HCT116 (cell line): ENCODE measurements at regions not wholly inside any gene's neighbourhood (a gene's known extent, or its start where the extent isn't known, plus 50 kb on each side); places are given as distances from the start of the nearest gene placed in this dataset.

ENCODE experiments used
- ATAC-seq: fragments of 200-7000 bp; cut with Tn5 transposase; 2 replicates; pipeline ENCODE4 v1.9.1; 2020; ENCODE audit warnings: mild to moderate bottlenecking, moderate library complexity
- BruUV-seq: library from RNA; stranded (reverse); fragments of 400-500 nt; replicated peaks from 2 replicates; lab custom pipeline; 2021; lab: Mats Ljungman, UMichigan
- CTCF ChIA-PET: fragments of 300-600 bp; sonication (Branson Sonifier 250); formaldehyde crosslinking; loops from one replicate; lab custom pipeline; 2021; ENCODE audit warnings: antibody characterized with exemption; lab: Charles Lee
- POLR2A ChIA-PET: fragments of 300-600, 350-600 bp; sonication (Branson Sonifier 250); formaldehyde crosslinking; loops from one replicate; lab custom pipeline; 2021; ENCODE audit warnings: antibody characterized with exemption; lab: Charles Lee
- RAD21 ChIA-PET, 2 experiments: fragments of 300-600 bp; sonication (Branson Sonifier 250); formaldehyde crosslinking; loops; one replicate each; lab custom pipeline; 2023; ENCODE audit warnings: low total read pairs in 2 of 2; ENCODE audit not compliant: uncharacterized antibody in 2 of 2, unreplicated experiment in 2 of 2, low non-redundant PET in 1 of 2; lab: Charles Lee
- DNase-seq: peaks from one replicate; pipeline ENCODE4 v3.0.0-alpha.2; 2010; ENCODE audit warnings: low read depth, low spot score
- H2AFZ ChIP-seq: fragments of 200-600 bp; shearing (Covaris generic), sonication (generic); 2 replicates; pipeline ENCODE4 v1.6.1; 2017; ENCODE audit warnings: low read depth, mixed run types, mixed read lengths, antibody characterized with exemption, low read length; ENCODE audit not compliant: poor library complexity, severe bottlenecking
- H3K27ac ChIP-seq: 2 replicates; pipeline ENCODE4 v1.5.1; 2012; ENCODE audit warnings: low read depth, low read length
- H3K27me3 ChIP-seq: fragments of 200-600 bp; sonication (generic); 2 replicates; pipeline ENCODE4 v1.6.1; 2016; ENCODE audit warnings: mixed run types, low read length, mixed read lengths; ENCODE audit not compliant: insufficient read depth
- H3K36me3 ChIP-seq, 2 experiments: fragments of 200-500 bp in 1 of 2; fragments of 200-600 bp in 1 of 2; sonication (Bioruptor generic) in 1 of 2; sonication (generic) in 1 of 2; 2 replicates each; pipeline versions ENCODE4 v1.5.1 to v1.6.1; 2014 to 2016; ENCODE audit warnings: low read length in 2 of 2, inconsistent platforms in 1 of 2, mixed read lengths in 1 of 2, mixed run types in 1 of 2; ENCODE audit not compliant: insufficient read depth in 2 of 2, control insufficient read depth in 1 of 2
- H3K4me1 ChIP-seq, 2 experiments: fragments of 200-600 bp in 1 of 2; sonication (generic) in 1 of 2; 2 replicates each; pipeline versions ENCODE4 v1.5.1 to v1.6.1; 2012 to 2017; ENCODE audit warnings: low read length in 2 of 2, inconsistent platforms in 1 of 2, mild to moderate bottlenecking in 1 of 2, mixed read lengths in 1 of 2, mixed run types in 1 of 2, moderate library complexity in 1 of 2; ENCODE audit not compliant: insufficient read depth in 2 of 2, control insufficient read depth in 1 of 2
- H3K4me2 ChIP-seq: fragments of 200-600 bp; sonication (generic); 2 replicates; pipeline ENCODE4 v1.6.1; 2017; ENCODE audit warnings: mixed run types, low read length, mixed read lengths
- H3K4me3 ChIP-seq, 2 experiments: fragments of 200-600 bp in 1 of 2; sonication (generic) in 1 of 2; replicated peaks in 1 of 2; 2 replicates each; pipeline ENCODE4 v1.5.1; 2011 to 2016; ENCODE audit warnings: low read length in 2 of 2, control low read depth in 1 of 2, low read depth in 1 of 2, mild to moderate bottlenecking in 1 of 2, mixed read lengths in 1 of 2, mixed run types in 1 of 2
- H3K79me2 ChIP-seq: fragments of 200-600 bp; sonication (generic); 2 replicates; pipeline ENCODE4 v1.6.1; 2017; ENCODE audit warnings: mild to moderate bottlenecking, mixed run types, low read length, moderate library complexity, mixed read lengths; ENCODE audit not compliant: insufficient read depth
- H3K9ac ChIP-seq: fragments of 200-600 bp; sonication (generic); 2 replicates; pipeline ENCODE4 v1.6.1; 2016; ENCODE audit warnings: low read length, mixed read lengths
- H3K9me2 ChIP-seq: fragments of 200-600 bp; sonication (generic), shearing (Covaris generic); 2 replicates; pipeline ENCODE4 v1.6.1; 2017; ENCODE audit warnings: mixed run types, mild to moderate bottlenecking, moderate library complexity; ENCODE audit not compliant: insufficient read depth
- H3K9me3 ChIP-seq, 2 experiments: fragments of 200-500 bp in 1 of 2; fragments of 200-600 bp in 1 of 2; sonication (Bioruptor generic) in 1 of 2; sonication (generic) in 1 of 2; 2 replicates each; pipeline ENCODE4 v1.6.1; 2014 to 2017; ENCODE audit warnings: low read length in 2 of 2, mixed read lengths in 2 of 2, inconsistent platforms in 1 of 2, low read depth in 1 of 2, mild to moderate bottlenecking in 1 of 2, mixed run types in 1 of 2, moderate library complexity in 1 of 2; ENCODE audit not compliant: control insufficient read depth in 1 of 2, insufficient read depth in 1 of 2
- H4K20me1 ChIP-seq: fragments of 200-600 bp; sonication (generic), shearing (Covaris generic); 2 replicates; pipeline ENCODE4 v1.6.1; 2017; ENCODE audit warnings: mixed run types, mild to moderate bottlenecking, moderate library complexity; ENCODE audit not compliant: insufficient read depth
- CBX3 ChIP-seq: IDR thresholded peaks from 2 replicates; pipeline ENCODE4 v1.6.1; 2012; ENCODE audit warnings: low read depth
- CTCF ChIP-seq, 3 experiments: fragments of 200-600 bp in 1 of 3; sonication (generic) in 1 of 3; IDR thresholded peaks in 2 of 3; conservative IDR thresholded peaks in 1 of 3; 2 replicates each; pipeline ENCODE4 v1.5.1; 2012 to 2017; ENCODE audit warnings: low read depth in 2 of 3, low read length in 2 of 3, antibody characterized with exemption in 1 of 3, borderline replicate concordance in 1 of 3, control low read depth in 1 of 3, mild to moderate bottlenecking in 1 of 3, mixed read lengths in 1 of 3, mixed run types in 1 of 3, moderate library complexity in 1 of 3; ENCODE audit not compliant: insufficient read depth in 1 of 3
- ELF1 ChIP-seq: IDR thresholded peaks from 2 replicates; pipeline ENCODE4 v1.6.1; 2012; ENCODE audit warnings: low read depth, borderline replicate concordance
- EZH2 ChIP-seq: fragments of 200-600 bp; sonication (generic); IDR thresholded peaks from 2 replicates; pipeline ENCODE4 v1.6.1; 2017; ENCODE audit warnings: antibody characterized with exemption, mixed run types
- EZH2phosphoT487 ChIP-seq: fragments of 200-600 bp; IDR thresholded peaks from 2 replicates; pipeline ENCODE4 v1.6.1; 2018; ENCODE audit warnings: antibody characterized with exemption, borderline replicate concordance
- FOSL1 ChIP-seq: IDR thresholded peaks from 2 replicates; pipeline ENCODE4 v1.6.1; 2012; ENCODE audit warnings: low read depth
- MAX ChIP-seq: IDR thresholded peaks from 2 replicates; pipeline ENCODE4 v1.6.1; 2012
- POLR2A ChIP-seq: IDR thresholded peaks from 2 replicates; pipeline ENCODE4 v1.7.0; 2011; ENCODE audit warnings: borderline replicate concordance; ENCODE audit not compliant: insufficient read depth, insufficient read length; ENCODE audit errors: extremely low read depth
- POLR2AphosphoS5 ChIP-seq: IDR thresholded peaks from 2 replicates; pipeline ENCODE4 v1.6.1; 2011; ENCODE audit warnings: mild to moderate bottlenecking, low read depth, low read length, moderate library complexity
- RAD21 ChIP-seq: IDR thresholded peaks from 2 replicates; pipeline ENCODE4 v1.6.1; 2012; ENCODE audit warnings: low read depth, mild to moderate bottlenecking
- TCF7L2 ChIP-seq: IDR thresholded peaks from 2 replicates; pipeline ENCODE4 v1.7.0; 2011; ENCODE audit warnings: borderline replicate concordance, inconsistent platforms; ENCODE audit not compliant: insufficient read depth, insufficient read length; ENCODE audit errors: extremely low read depth
- ZBTB33 ChIP-seq: IDR thresholded peaks from 2 replicates; pipeline ENCODE4 v1.6.1; 2011; ENCODE audit warnings: mild to moderate bottlenecking, low read length, moderate library complexity; ENCODE audit not compliant: insufficient replicate concordance; ENCODE audit errors: extremely low read depth
- ZFX ChIP-seq: fragments of 450-650 bp; IDR thresholded peaks from 2 replicates; pipeline ENCODE4 v1.6.1; 2017
- ZNF274 ChIP-seq: fragments of 200-500 bp; sonication (Bioruptor generic); IDR thresholded peaks from 2 replicates; pipeline ENCODE4 v1.6.1; 2014; ENCODE audit warnings: mild to moderate bottlenecking, low read depth, low read length, inconsistent platforms
- intact Hi-C: fragments of 100-400 bp; cut with micrococcal nuclease; formaldehyde crosslinking; loops from 2 replicates; pipeline ENCODE4 v1.10.0; 2022

DNA sequence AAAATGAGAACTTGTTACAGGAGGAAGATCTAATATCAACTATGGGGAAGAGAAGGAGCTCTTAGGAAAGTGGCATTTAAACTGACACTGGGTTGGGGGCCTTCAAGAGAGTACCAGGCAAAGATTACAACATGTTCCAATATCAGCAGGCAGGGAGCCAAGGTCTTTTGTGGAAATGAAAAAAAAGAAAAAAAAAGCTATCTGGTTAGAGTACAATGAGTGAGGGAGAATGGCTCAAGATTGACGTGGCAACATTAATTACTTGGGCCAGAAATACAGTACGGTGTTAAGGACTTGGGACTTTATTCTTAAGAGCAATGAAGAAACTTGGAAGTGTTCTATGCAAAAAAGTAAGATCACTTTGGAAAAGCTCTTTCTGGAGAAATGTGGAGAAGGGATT is 132.3 kb upstream of the CDK1 start:
- Histone ChIP-seq H3K36me3 (no peaks in the 10 kb centered on the region), H3K27me3 (no peaks in the 10 kb centered on the region), H3K9me2 (no peaks in the 10 kb centered on the region), H2AFZ (no peak overlapping the region), H3K79me2 (no peaks in the 10 kb centered on the region), H3K9me3 (no peaks in the 10 kb centered on the region), H3K4me1 (peaks cover 0 to 3% of the 10 kb centered on the region in 2 experiments; a peak in 1 of 4 replicates)
- POLR2A ChIA-PET: interaction anchor here (1.1 kb wide), 1 partner anchor 9 kb away, joined by 4 read pairs; no protein-coding TSS in a partner anchor
- TF ChIP-seq POLR2A (no peak), RAD21 (no peak), FOSL1 (no peak), ZNF274 (no peak), EZH2 (no peak), TCF7L2 (no peak), CBX3 (no peak), EZH2phosphoT487 (no peak), ELF1 (no peak), POLR2AphosphoS5 (no peak), ZBTB33 (no peak), ZFX (no peak), CTCF (IDR thresholded peaks at IDR 0.05 in 2 of 3, conservative IDR thresholded peaks at IDR 0.05 in 1 of 3; ENCODE audit: borderline replicate concordance in 1 of 3, insufficient read depth in 1 of 3, low read depth in 2 of 3, low read length in 2 of 3) (no peak), MAX (no peak)
- TF ChIP-seq, all 23 proteins: peak for 0
- DNase-seq: no peak
- Histone ChIP-seq H3K4me3 (no peak overlapping the region), H3K4me2 (no peak overlapping the region), H3K9ac (no peak overlapping the region), H4K20me1 (no peaks in the 10 kb centered on the region), H3K27ac (no peak overlapping the region)
- no TSS peak for BruUV-seq
- RAD21 ChIA-PET: no interaction called here
- CTCF ChIA-PET: interaction anchor here (1.0 to 2.9 kb wide), 4 partner anchors 9 to 212 kb away, joined by 3 to 33 read pairs (median 11); no protein-coding TSS in a partner anchor
- no peak for ATAC-seq
- intact Hi-C loops: loop anchor here (2.0 to 5.0 kb wide), 2 partner anchors 441 to 544 kb away; no protein-coding TSS in a partner anchor
